ENCODE measurements at regions not wholly inside any gene's neighbourhood (a gene's known extent, or its start where the extent isn't known, plus 50 kb on each side); places are given as distances from the start of the nearest gene placed in this dataset.

DNA sequence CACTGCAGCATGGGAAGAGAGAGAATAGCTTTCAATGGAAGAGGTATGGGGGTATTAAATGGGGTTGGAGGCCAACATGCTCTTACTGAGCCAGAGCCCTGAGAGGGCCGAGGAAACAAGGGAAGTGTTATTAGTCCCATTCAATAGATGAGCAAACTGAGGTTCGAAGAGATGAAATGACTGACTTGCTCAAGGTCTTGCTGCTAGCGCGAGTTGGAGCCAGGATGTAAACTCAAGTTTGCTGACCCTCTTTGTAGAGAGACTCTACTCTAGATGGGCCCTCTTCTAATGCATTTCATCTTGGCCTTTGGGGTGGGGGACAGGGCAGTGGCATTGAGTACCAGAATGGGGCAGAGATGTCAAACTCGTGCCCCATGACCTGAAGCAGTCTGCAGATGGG lies 319.5 kb downstream of the RPS6KC1 start (continued):
- TF ChIP-seq, protein P1, sequence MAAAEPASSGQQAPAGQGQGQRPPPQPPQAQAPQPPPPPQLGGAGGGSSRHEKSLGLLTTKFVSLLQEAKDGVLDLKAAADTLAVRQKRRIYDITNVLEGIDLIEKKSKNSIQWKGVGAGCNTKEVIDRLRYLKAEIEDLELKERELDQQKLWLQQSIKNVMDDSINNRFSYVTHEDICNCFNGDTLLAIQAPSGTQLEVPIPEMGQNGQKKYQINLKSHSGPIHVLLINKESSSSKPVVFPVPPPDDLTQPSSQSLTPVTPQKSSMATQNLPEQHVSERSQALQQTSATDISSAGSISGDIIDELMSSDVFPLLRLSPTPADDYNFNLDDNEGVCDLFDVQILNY (CRISPR knock-in tag; IDR thresholded peaks at IDR 0.05) = no peak
- TF ChIP-seq RORB (CRISPR knock-in tag; IDR thresholded peaks at IDR 0.05) = no peak

DNA sequence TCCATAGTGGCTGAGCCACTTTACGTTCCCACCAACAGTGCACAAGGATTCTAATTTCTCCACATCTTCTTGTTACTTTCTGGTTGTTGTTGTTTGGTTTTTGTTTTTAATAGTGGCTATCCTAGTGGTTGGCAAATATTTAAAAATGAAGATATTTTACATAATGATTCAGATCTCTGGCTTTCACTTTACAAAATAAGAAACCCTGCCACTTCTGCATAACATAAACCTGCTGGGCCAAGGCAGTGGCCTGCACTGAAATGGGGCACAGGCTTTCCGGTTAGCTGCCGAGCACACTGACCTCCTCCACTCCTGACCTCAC lies 320.4 kb downstream of the RPS6KC1 start:
- ATAC-seq = no peak
- no peak for DNase-seq (ENCODE audit: low spot score)
- no peaks in the 10 kb centered on the region for H3K9me3 Mint-ChIP-seq
- no peaks in the 10 kb centered on the region for H3K27me3 Mint-ChIP-seq (ENCODE audit: low read depth)
- no peaks in the 10 kb centered on the region for H3K36me3 Mint-ChIP-seq
- no peak for TF ChIP-seq GTF2I (CRISPR knock-in tag; conservative IDR thresholded peaks at IDR 0.05)
- TF ChIP-seq, protein P1 (CRISPR knock-in tag; IDR thresholded peaks at IDR 0.05) = no peak
- TF ChIP-seq NFYB (CRISPR knock-in tag; conservative IDR thresholded peaks at IDR 0.05; ENCODE audit: low read depth) = no peak
- TF ChIP-seq ZNF396 (CRISPR knock-in tag; IDR thresholded peaks at IDR 0.05; ENCODE audit: borderline replicate concordance) = no peak
- no peak for TF ChIP-seq ZNF416 (CRISPR knock-in tag; IDR thresholded peaks at IDR 0.05)
- no peak for TF ChIP-seq ATF3 (CRISPR knock-in tag; conservative IDR thresholded peaks at IDR 0.05)
- peaks cover 19% of the 10 kb centered on the region for H3K4me1 Mint-ChIP-seq
- H3K4me3 Mint-ChIP-seq = no peak overlapping the region
- ChIA-PET POLR2A (no interaction called here), CTCF (no interaction called here)
- no peak overlapping the region for H3K27ac Mint-ChIP-seq

- Mint-ChIP-seq H3K27ac (no peak overlapping the region), H3K9me3 (no peaks in the 10 kb centered on the region), H3K4me1 (peaks cover 25% of the 10 kb centered on the region), H3K36me3 (no peaks in the 10 kb centered on the region), H3K27me3 (ENCODE audit: low read depth) (no peaks in the 10 kb centered on the region), H3K4me3 (no peak overlapping the region)
- ATAC-seq (peak; percentile 68), DNase-seq (ENCODE audit: low spot score) (no peak)
- POLR2A ChIA-PET = no interaction called here
- CTCF ChIA-PET = no interaction called here
- TF ChIP-seq NFYB (CRISPR knock-in tag; conservative IDR thresholded peaks at IDR 0.05; ENCODE audit: low read depth) (no peak), ERG (CRISPR knock-in tag; IDR thresholded peaks at IDR 0.05) (no peak), EMX1 (CRISPR knock-in tag; IDR thresholded peaks at IDR 0.05) (no peak), OVOL2 (CRISPR knock-in tag; IDR thresholded peaks at IDR 0.05; ENCODE audit: borderline replicate concordance) (no peak), CREM (CRISPR knock-in tag; IDR thresholded peaks at IDR 0.05) (no peak), ZNF232 (CRISPR knock-in tag; IDR thresholded peaks at IDR 0.05) (no peak), IRF1 (CRISPR knock-in tag; IDR thresholded peaks at IDR 0.05) (no peak), SOX15 (CRISPR knock-in tag; IDR thresholded peaks at IDR 0.05) (no peak), GABPB1 (CRISPR knock-in tag; IDR thresholded peaks at IDR 0.05) (peak; percentile 87)
These were observed 321.0 kb downstream of the RPS6KC1 start for GRCh38 chr1:213371847-213372619.

DNA sequence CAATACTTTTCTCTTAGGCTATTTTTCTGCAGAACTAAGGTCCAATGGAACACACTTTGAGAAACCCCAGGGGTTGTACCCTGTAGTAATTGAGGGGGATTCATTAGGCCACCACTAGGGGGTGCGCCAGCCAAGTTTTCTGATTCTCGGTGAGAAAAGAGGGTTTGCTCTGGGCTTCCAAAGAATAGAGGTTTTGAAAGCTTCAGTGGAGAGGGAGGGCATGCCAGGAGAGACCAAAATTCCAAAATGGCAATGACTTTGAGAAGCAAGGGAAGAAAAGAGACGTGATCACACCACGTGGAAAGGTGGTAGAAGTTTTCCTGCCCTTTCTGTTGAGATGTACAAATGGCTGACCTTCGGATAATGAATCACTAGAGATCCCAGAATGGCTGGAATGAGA lies 323.3 kb downstream of the RPS6KC1 start:
- Mint-ChIP-seq H3K4me1 (peaks cover 21% of the 10 kb centered on the region), H3K27ac (no peak overlapping the region), H3K4me3 (no peak overlapping the region), H3K36me3 (no peaks in the 10 kb centered on the region), H3K9me3 (no peaks in the 10 kb centered on the region), H3K27me3 (ENCODE audit: low read depth) (no peaks in the 10 kb centered on the region)
- ChIA-PET POLR2A (no interaction called here), CTCF (interaction anchor here (0.6 to 2.1 kb wide), 8 partner anchors 17 to 749 kb away, joined by 3 to 5 read pairs (median 4); no protein-coding TSS in a partner anchor)
- ATAC-seq = peak; percentile 74
- peak; percentile 87 for DNase-seq (ENCODE audit: low spot score)
- peak; percentile 91 for TF ChIP-seq CTCF (IDR thresholded peaks at IDR 0.05)
- TF ChIP-seq, protein P2, sequence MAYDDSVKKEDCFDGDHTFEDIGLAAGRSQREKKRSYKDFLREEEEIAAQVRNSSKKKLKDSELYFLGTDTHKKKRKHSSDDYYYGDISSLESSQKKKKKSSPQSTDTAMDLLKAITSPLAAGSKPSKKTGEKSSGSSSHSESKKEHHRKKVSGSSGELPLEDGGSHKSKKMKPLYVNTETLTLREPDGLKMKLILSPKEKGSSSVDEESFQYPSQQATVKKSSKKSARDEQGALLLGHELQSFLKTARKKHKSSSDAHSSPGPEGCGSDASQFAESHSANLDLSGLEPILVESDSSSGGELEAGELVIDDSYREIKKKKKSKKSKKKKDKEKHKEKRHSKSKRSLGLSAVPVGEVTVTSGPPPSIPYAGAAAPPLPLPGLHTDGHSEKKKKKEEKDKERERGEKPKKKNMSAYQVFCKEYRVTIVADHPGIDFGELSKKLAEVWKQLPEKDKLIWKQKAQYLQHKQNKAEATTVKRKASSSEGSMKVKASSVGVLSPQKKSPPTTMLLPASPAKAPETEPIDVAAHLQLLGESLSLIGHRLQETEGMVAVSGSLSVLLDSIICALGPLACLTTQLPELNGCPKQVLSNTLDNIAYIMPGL (CRISPR knock-in tag; IDR thresholded peaks at IDR 0.05) = no peak
